Bone marrow (tissue), 2 donors: ENCODE measurements at regions not wholly inside any gene's neighbourhood (a gene's known extent, or its start where the extent isn't known, plus 50 kb on each side); places are given as distances from the start of the nearest gene placed in this dataset.
"Not testable (repeated sequence)": the region's sequence is repeated elsewhere in the genome, so short reads cannot be mapped to it uniquely, and the experiment has no call there.

ENCODE experiments used
- DNase-seq, 2 donors: peaks; one replicate each; lab custom pipeline; 2025; lab: John Stamatoyannopoulos, UW

DNA sequence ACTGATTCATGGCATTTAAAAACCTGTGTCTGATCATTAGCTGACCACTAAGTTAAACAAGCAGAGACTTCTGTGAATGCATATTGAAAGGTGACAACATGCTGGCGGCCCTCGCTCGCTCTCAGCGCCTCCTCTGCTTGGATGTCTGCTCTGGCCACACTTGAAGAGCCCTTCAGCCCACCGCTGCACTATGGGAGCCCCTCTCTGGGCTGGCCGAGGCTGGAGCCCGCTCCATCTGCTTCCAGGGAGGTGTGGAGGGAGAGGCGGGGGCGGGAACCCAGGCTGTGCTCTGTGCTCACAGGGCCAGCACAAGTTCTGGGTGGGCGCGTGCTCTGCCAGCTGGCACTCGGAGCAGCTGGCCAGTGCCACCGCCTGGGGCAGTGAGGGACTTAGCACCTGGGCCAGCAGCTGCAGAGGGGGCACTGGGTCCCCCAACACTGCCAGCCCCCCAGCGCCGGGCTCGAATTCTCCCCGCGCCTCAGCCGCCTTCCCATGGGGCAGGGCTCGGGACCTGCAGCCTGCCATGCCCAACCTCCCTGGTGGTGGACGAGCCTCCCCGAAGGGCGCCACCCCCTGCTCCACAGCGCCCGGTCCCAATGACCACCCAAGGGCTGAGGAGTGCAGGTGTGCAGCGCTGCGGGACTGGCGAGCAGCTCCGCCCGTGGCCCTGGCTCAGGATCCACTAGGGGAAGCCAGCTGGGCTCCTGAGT is 252.4 kb downstream of the ZIC4 start:
- no peak for DNase-seq

- DNase-seq: no peak
Measured at GRCh38 chr3:147152476-147152875, 253.9 kb downstream of the ZIC4 start.

- DNase-seq: no peak
Measured at GRCh38 chr3:147141516-147142288, 264.6 kb downstream of the ZIC4 start.

GRCh38 chr3:147139341-147139740 is 267.0 kb downstream of the ZIC4 start:
- DNase-seq: no peak

DNA sequence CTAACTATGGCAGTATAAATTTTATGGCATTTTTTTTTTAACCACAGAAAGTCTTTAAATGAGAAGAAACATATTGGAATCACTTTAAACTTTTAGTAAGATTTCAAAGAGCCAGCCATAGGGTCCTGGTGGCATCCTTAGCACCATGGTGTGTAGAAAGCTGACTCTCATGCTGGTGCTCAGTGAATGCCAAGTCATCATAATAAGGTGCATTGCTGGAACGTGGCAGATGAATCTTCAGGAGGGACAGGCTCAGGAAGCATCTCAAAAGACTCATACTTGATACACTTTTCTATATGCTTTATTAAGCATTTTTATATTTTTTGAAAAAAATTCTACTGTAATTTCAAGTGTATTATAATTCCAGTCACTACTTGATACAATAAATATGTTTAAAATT is 274.2 kb downstream of the ZIC4 start:
- DNase-seq: no peak

DNA sequence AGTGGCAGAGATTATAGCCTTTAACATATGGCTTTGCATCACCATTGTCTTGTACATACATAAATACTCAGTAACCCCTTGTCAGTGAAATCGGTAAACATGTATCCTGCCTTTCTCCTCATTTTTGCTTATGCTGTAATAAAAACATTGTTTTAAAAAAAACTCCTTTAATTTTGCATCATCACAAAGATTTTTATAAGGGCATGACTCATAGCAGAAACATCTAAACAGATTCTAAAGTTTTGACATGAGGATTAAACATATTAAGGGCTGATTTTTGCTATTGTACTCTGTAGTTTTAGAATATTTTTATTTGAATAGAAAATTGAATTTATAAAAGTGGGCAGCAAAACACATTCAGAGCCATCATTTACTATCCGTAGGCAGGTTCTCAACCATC is 275.9 kb downstream of the ZIC4 start:
- no peak for DNase-seq

DNA sequence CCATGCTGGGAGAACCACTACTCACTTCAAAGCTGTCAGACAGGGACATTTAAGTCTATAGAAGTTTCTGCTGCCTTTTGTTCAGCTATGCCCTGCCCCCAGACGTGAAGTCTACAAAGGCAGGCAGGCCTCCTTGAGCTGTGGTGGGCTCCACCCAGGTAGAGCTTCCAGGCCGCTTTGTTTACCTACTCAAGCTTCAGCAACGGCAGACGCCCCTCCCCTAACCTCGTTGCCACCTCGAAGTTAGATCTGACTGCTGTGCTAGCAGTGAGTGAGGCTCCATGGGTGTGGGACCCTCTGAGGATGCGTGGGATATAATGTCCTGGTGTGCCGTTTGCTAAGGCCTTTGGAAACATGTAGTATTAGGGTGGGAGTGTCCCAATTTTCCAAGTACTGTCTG is 276.7 kb downstream of the ZIC4 start:
- DNase-seq: no peak

GRCh38 chr3:147122350-147122749 is 284.0 kb downstream of the ZIC4 start:
- no peak for DNase-seq

GRCh38 chr3:147119989-147120388 is 286.4 kb downstream of the ZIC4 start:
- DNase-seq: no peak

DNA sequence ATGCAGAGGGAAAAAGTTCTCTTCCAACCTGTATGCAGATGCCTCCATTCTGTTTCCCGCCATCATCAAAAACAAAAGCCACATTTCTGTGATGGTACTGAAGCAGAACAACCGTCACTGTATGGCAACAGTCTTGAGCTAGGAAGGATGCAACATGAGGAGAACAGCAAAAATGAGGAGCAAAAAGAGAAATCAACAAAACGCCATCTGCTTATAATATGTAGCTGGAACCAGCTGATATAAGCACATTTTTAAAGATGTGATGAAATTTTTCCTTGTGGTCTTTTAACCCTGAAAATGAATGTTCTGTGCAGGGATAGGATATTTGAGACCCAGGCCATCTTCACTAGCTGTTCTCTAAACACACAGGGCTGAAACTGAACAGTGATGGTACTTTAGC is 287.0 kb downstream of the ZIC4 start:
- no peak for DNase-seq

DNA sequence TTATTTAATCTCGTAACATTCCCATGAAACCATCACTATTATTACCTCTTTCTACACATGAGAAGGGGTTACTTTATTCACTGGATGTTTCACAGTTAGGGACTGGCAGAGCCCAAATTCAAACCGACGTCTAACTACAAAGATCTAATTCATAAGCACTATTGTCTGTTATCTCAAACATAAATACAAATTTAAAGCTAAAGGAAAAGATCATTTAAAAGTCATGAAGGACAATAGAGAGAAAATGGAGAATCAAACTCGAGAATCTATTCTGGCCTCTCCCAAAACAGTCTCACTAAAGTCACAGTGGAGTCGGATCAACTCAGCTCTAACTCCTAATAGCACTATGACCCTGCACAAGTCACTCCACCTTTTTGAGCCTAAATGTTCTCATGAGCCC is 287.7 kb downstream of the ZIC4 start:
- DNase-seq: no peak

- DNase-seq: no peak
Measured at GRCh38 chr3:147117631-147118030, 288.7 kb downstream of the ZIC4 start.

GRCh38 chr3:147113293-147114044 is 292.9 kb downstream of the ZIC4 start:
- DNase-seq: no peak

DNA sequence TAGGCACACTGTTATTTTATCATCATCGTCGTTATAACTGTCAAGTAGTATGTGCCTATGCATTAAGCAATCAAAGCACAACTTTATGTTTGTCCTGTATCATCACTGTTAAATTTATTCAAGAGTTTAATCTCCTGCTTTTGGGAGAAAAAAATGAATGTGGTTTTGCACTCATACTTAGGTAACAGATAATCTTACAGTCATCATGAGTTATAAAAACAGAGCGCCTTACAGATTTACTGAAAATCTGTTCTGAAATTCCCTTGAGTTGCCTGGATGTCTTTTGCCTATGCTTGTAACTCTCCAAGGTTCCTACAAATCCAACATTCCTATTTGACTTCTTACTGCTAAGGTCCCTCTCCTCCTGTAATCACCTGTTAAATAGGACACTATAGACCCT is 307.3 kb downstream of the ZIC4 start:
- no peak for DNase-seq

DNA sequence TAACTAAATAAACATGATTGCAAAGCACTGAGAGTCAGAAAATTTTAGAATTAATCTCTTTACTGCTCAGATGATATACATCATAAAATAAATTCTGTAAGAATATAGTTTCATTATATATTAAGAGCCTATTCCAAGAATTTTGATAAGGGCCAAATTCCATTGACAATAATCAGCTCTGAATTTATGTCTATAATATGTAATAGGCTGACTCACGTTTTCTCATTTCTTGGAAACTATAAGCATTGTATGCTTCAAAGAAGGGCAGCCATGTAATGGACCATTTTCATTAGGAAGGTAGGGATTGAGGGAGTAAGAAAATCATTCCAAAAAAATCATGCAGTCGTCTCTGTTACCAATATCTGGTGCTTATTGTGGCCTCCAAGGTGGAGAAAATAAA is 315.9 kb downstream of the ZIC4 start:
- no peak for DNase-seq

- no peak for DNase-seq
Measured at GRCh38 chr3:147089286-147089685, 317.1 kb downstream of the ZIC4 start.

GRCh38 chr3:147059500-147059899 is 346.8 kb downstream of the ZIC4 start:
- not testable (repeated sequence) for DNase-seq

GRCh38 chr3:147049821-147050220 is 356.5 kb downstream of the ZIC4 start:
- no peak for DNase-seq

DNA sequence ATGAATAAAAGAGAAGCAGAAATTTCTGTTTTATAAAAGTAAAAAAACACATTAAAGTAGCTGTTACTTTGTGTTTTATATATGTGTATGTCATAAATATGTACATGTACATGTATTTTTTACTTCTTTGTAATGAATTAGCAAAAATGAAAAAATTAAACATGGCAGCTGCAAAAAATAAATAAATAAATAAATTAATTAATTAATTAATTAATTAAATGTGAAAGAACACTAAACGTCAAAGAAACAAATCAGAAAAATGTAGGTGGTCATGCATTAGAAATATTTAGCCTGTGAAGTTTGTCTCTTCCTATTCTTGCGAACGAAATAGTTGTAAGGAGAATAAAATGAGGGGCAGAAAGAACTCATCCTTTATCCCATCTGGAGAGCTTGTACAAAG is 357.0 kb downstream of the ZIC4 start:
- no peak for DNase-seq

DNA sequence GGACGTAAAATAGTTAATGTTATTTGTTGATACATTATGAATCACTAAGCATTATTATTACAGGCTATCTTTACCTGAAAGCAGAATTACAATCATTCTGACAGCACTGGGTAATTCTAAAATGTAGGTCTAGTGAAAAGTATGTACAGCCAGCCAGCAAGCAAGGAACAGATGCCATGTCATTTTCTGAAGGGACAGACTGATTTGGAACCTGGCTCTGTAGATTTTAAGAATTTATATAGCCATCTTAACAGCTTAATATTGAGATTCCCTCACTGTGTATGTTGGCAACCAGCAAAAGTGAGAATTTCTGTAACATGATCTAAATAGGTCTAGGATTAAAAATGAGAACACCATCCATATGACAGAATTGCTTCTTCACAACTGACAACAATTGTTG is 359.4 kb downstream of the ZIC4 start:
- no peak for DNase-seq

GRCh38 chr3:147038481-147038880 is 367.9 kb downstream of the ZIC4 start:
- DNase-seq: no peak

- DNase-seq: no peak
Measured at GRCh38 chr3:147034359-147034758, 372.0 kb downstream of the ZIC4 start.

GRCh38 chr3:147030274-147030673 is 376.1 kb downstream of the ZIC4 start:
- DNase-seq: no peak
